ENCODE measurements at regions not wholly inside any gene's neighbourhood (a gene's known extent, or its start where the extent isn't known, plus 50 kb on each side); places are given as distances from the start of the nearest gene placed in this dataset.

GRCh38 chr12:18906395-18906794 is 168.5 kb downstream of the CAPZA3 start:
- TF ChIP-seq ZFP30 (CRISPR knock-in tag; IDR thresholded peaks at IDR 0.05) (no peak), ZFP3 (CRISPR knock-in tag; IDR thresholded peaks at IDR 0.05) (no peak), CREB5 (CRISPR knock-in tag; IDR thresholded peaks at IDR 0.05; ENCODE audit: low read depth) (no peak), ZNF8 (CRISPR knock-in tag; IDR thresholded peaks at IDR 0.05) (no peak), TSHZ2 (CRISPR knock-in tag; IDR thresholded peaks at IDR 0.05) (no peak), CSRNP3 (CRISPR knock-in tag; IDR thresholded peaks at IDR 0.05) (no peak), SNAI2 (CRISPR knock-in tag; IDR thresholded peaks at IDR 0.05) (no peak), ESRRG (CRISPR knock-in tag; IDR thresholded peaks at IDR 0.05) (no peak), PATZ1 (CRISPR knock-in tag; IDR thresholded peaks at IDR 0.05; ENCODE audit: borderline replicate concordance) (no peak)
